ENCODE measurements at regions not wholly inside any gene's neighbourhood (a gene's known extent, or its start where the extent isn't known, plus 50 kb on each side); places are given as distances from the start of the nearest gene placed in this dataset.

DNA sequence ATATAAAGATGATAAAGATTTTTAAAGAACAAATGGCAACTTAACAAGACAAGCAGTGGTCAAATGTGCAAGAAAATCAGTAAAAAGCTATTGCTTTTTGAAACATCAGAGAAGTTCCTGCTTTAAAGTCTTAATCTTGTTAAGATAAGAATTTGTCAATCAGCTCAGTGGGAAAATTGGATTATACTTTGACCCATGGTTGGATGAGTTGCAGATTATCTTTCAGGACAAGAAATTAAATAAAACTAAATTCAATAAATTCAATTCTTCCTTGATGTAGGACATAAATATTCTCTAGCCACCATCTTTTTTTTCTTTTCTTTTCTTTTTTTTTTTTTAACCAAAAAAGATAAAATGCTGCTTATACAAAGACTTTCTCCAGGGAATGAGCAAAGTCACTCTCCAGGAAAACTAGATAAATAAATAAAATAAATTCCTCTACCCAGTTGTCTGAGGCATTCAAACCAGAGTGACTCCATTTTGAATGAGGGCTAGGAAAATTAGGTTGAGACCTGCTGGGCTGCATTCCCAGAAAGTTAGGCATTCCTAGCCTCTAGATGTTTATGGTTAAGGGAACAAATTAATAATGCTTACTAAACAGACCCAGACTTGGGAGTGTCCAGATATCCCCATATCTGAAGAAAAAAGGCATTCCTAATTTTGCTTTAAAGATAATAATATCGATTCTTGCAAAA, 211.2 kb downstream of the SNCA start:
- no peak for TF ChIP-seq POLR2AphosphoS5 (IDR thresholded peaks at IDR 0.05)
- TF ChIP-seq, protein P1, sequence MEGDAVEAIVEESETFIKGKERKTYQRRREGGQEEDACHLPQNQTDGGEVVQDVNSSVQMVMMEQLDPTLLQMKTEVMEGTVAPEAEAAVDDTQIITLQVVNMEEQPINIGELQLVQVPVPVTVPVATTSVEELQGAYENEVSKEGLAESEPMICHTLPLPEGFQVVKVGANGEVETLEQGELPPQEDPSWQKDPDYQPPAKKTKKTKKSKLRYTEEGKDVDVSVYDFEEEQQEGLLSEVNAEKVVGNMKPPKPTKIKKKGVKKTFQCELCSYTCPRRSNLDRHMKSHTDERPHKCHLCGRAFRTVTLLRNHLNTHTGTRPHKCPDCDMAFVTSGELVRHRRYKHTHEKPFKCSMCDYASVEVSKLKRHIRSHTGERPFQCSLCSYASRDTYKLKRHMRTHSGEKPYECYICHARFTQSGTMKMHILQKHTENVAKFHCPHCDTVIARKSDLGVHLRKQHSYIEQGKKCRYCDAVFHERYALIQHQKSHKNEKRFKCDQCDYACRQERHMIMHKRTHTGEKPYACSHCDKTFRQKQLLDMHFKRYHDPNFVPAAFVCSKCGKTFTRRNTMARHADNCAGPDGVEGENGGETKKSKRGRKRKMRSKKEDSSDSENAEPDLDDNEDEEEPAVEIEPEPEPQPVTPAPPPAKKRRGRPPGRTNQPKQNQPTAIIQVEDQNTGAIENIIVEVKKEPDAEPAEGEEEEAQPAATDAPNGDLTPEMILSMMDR (IDR thresholded peaks at IDR 0.05), result no peak
- no peak for TF ChIP-seq POLR2A (IDR thresholded peaks at IDR 0.05)
